Naive thymus-derived CD8-positive, alpha-beta T cell (primary cell): ENCODE measurements at regions not wholly inside any gene's neighbourhood (a gene's known extent, or its start where the extent isn't known, plus 50 kb on each side); places are given as distances from the start of the nearest gene placed in this dataset.

Experiments used
- ATAC-seq, 2 donors: fragments of 150-1000 bp; cut with Tn5 transposase in 1 of 2; sonication (Bioruptor Pico), chemical (Tn5 transposase) in 1 of 2; 1 replicate in 1 of 2; 2 replicates in 1 of 2; pipeline ENCODE4 v1.10.0; 2021; ENCODE audit warnings: mild to moderate bottlenecking in 2 of 2, moderate library complexity in 2 of 2
- POLR2A ChIA-PET: fragments of 350-600 bp; sonication (Branson Sonifier 250); formaldehyde crosslinking; loops from one replicate; lab custom pipeline; 2021; ENCODE audit warnings: antibody characterized with exemption; lab: Charles Lee
- DNase-seq, 10 donors: peaks; one replicate each; pipeline versions ENCODE4 v3.0.0 to v3.0.0-alpha.2; 2020 to 2022
- H3K27ac Mint-ChIP-seq, 10 donors: one replicate each; pipeline ENCODE4 v1.8.0; 2020 to 2022; ENCODE audit warnings: mild to moderate bottlenecking in 10 of 10, mixed read lengths in 10 of 10, moderate library complexity in 4 of 10, inconsistent platforms in 1 of 10
- H3K27me3 Mint-ChIP-seq, 5 donors: one replicate each; pipeline ENCODE4 v1.8.0; 2021 to 2022; ENCODE audit warnings: mixed read lengths in 5 of 5
- H3K36me3 Mint-ChIP-seq, 3 donors: one replicate each; pipeline ENCODE4 v1.8.0; 2020 to 2022; ENCODE audit warnings: mixed read lengths in 3 of 3, mild to moderate bottlenecking in 2 of 3, inconsistent platforms in 1 of 3
- H3K4me1 Mint-ChIP-seq, 4 donors: one replicate each; pipeline ENCODE4 v1.8.0; 2021 to 2022; ENCODE audit warnings: mixed read lengths in 4 of 4
- H3K4me3 Mint-ChIP-seq, 10 donors: one replicate each; pipeline ENCODE4 v1.8.0; 2020 to 2022; ENCODE audit warnings: mild to moderate bottlenecking in 10 of 10, mixed read lengths in 10 of 10, moderate library complexity in 6 of 10, inconsistent platforms in 1 of 10
- H3K9me3 Mint-ChIP-seq, 9 donors: one replicate each; pipeline ENCODE4 v1.8.0; 2020 to 2022; ENCODE audit warnings: mixed read lengths in 9 of 9, mild to moderate bottlenecking in 3 of 9, inconsistent platforms in 1 of 9, moderate library complexity in 1 of 9

GRCh38 chr6:25025919-25026301 lies 90.2 kb upstream of the RIPOR2 start:
- DNase-seq: no peak
- no peaks in the 10 kb centered on the region for H3K9me3 Mint-ChIP-seq
- peak overlapping the region in 7 of 10 donors; percentile 19 to 60 (median 29) for H3K27ac Mint-ChIP-seq
- ATAC-seq: no peak
- H3K27me3 Mint-ChIP-seq: no peaks in the 10 kb centered on the region
- peak overlapping the region in 2 of 10 donors; percentile 19 to 20 for H3K4me3 Mint-ChIP-seq
- H3K36me3 Mint-ChIP-seq: no peaks in the 10 kb centered on the region
- H3K4me1 Mint-ChIP-seq: peaks cover 11 to 39% (median 31%) of the 10 kb centered on the region in 4 donors
- POLR2A ChIA-PET: interaction anchor here (0.7 to 4.0 kb wide), 7 partner anchors 10 to 215 kb away, joined by 3 to 19 read pairs (median 3); no protein-coding TSS in a partner anchor

GRCh38 chr6:25026723-25027122 lies 91.0 kb upstream of the RIPOR2 start:
- no peaks in the 10 kb centered on the region for H3K36me3 Mint-ChIP-seq
- H3K4me3 Mint-ChIP-seq: peak overlapping the region in 2 of 10 donors; percentile 34 to 75
- no peaks in the 10 kb centered on the region for H3K9me3 Mint-ChIP-seq
- H3K27me3 Mint-ChIP-seq: no peaks in the 10 kb centered on the region
- ATAC-seq: no peak
- H3K27ac Mint-ChIP-seq: peak overlapping the region in 4 of 10 donors; percentile 25 to 43 (median 33)
- POLR2A ChIA-PET: interaction anchor here (0.6 to 4.0 kb wide), 12 partner anchors 9 to 308 kb away, joined by 3 to 19 read pairs (median 6); partner anchors contain the start of gene C6orf62
- H3K4me1 Mint-ChIP-seq: peaks cover 11 to 39% (median 31%) of the 10 kb centered on the region in 4 donors
- no peak for DNase-seq

GRCh38 chr6:25027221-25027916 lies 91.6 kb upstream of the RIPOR2 start:
- peak; percentile 48 to 81 (median 61) for DNase-seq
- POLR2A ChIA-PET: interaction anchor here (0.5 to 4.0 kb wide), 15 partner anchors 8 to 309 kb away, joined by 3 to 19 read pairs (median 6); partner anchors contain the start of gene C6orf62
- no peaks in the 10 kb centered on the region for H3K9me3 Mint-ChIP-seq
- ATAC-seq: peak; percentile 96
- peak overlapping the region; percentile 69 to 86 (median 76) for H3K4me3 Mint-ChIP-seq
- H3K27ac Mint-ChIP-seq: peak overlapping the region; percentile 24 to 90 (median 81)
- no peaks in the 10 kb centered on the region for H3K27me3 Mint-ChIP-seq
- H3K36me3 Mint-ChIP-seq: no peaks in the 10 kb centered on the region
- H3K4me1 Mint-ChIP-seq: peaks cover 11 to 39% (median 31%) of the 10 kb centered on the region in 4 donors

- DNase-seq (no peak), ATAC-seq (no peak)
- Mint-ChIP-seq H3K9me3 (no peaks in the 10 kb centered on the region), H3K36me3 (no peaks in the 10 kb centered on the region), H3K27ac (peak overlapping the region in 3 of 10 donors; percentile 40 to 89 (median 81)), H3K4me1 (peaks cover 11 to 40% (median 32%) of the 10 kb centered on the region in 4 donors), H3K4me3 (no peak overlapping the region), H3K27me3 (no peaks in the 10 kb centered on the region)
- POLR2A ChIA-PET: interaction anchor here (1.6 to 4.0 kb wide), 6 partner anchors 7 to 42 kb away, joined by 6 to 19 read pairs (median 7); no protein-coding TSS in a partner anchor
Observed at GRCh38 chr6:25028328-25028727, 92.6 kb upstream of the RIPOR2 start.

- H3K4me1 Mint-ChIP-seq: peaks cover 18 to 44% (median 41%) of the 10 kb centered on the region in 4 donors
- no peak for ATAC-seq
- no peak for DNase-seq
- POLR2A ChIA-PET: interaction anchor here (0.7 kb wide), 1 partner anchor 121 kb away, joined by 3 read pairs; no protein-coding TSS in a partner anchor
- no peaks in the 10 kb centered on the region for H3K9me3 Mint-ChIP-seq
- H3K27ac Mint-ChIP-seq: peak overlapping the region in 2 of 10 donors; percentile 25 to 41
- no peaks in the 10 kb centered on the region for H3K27me3 Mint-ChIP-seq
- peak overlapping the region in 1 of 10 donors; percentile 7 for H3K4me3 Mint-ChIP-seq
- H3K36me3 Mint-ChIP-seq: no peaks in the 10 kb centered on the region
Observed at GRCh38 chr6:25032934-25033333, 97.2 kb upstream of the RIPOR2 start.

- Mint-ChIP-seq H3K4me1 (peaks cover 20 to 56% (median 54%) of the 10 kb centered on the region in 4 donors), H3K27me3 (no peaks in the 10 kb centered on the region), H3K27ac (peak overlapping the region; percentile 50 to 90 (median 81)), H3K36me3 (no peaks in the 10 kb centered on the region), H3K9me3 (no peaks in the 10 kb centered on the region), H3K4me3 (peak overlapping the region; percentile 65 to 89 (median 80))
- POLR2A ChIA-PET: interaction anchor here (0.7 to 3.5 kb wide), 3 partner anchors 8 to 104 kb away, joined by 3 to 19 read pairs (median 3); no protein-coding TSS in a partner anchor
- ATAC-seq (peak; percentile 27 to 28), DNase-seq (no peak)
Observed at GRCh38 chr6:25034431-25034921, 98.7 kb upstream of the RIPOR2 start.

GRCh38 chr6:25035174-25035511 lies 99.4 kb upstream of the RIPOR2 start:
- POLR2A ChIA-PET: interaction anchor here (0.7 to 3.5 kb wide), 6 partner anchors 9 to 178 kb away, joined by 3 to 19 read pairs (median 4); no protein-coding TSS in a partner anchor
- ATAC-seq (peak; percentile 11 to 13), DNase-seq (no peak)
- H3K27ac Mint-ChIP-seq: peak overlapping the region; percentile 70 to 92 (median 81)
- H3K4me1 Mint-ChIP-seq: peaks cover 20 to 58% (median 57%) of the 10 kb centered on the region in 4 donors
- no peaks in the 10 kb centered on the region for H3K36me3 Mint-ChIP-seq
- H3K27me3 Mint-ChIP-seq: no peaks in the 10 kb centered on the region
- H3K4me3 Mint-ChIP-seq: peak overlapping the region; percentile 65 to 89 (median 80)
- no peaks in the 10 kb centered on the region for H3K9me3 Mint-ChIP-seq

GRCh38 chr6:25035512-25036435 lies 100.0 kb upstream of the RIPOR2 start:
- Mint-ChIP-seq H3K4me3 (peak overlapping the region; percentile 65 to 89 (median 80)), H3K27me3 (no peaks in the 10 kb centered on the region), H3K27ac (peak overlapping the region; percentile 72 to 92 (median 82)), H3K9me3 (no peaks in the 10 kb centered on the region), H3K4me1 (peaks cover 21 to 64% (median 62%) of the 10 kb centered on the region in 4 donors), H3K36me3 (no peaks in the 10 kb centered on the region)
- POLR2A ChIA-PET: interaction anchor here (0.7 to 3.5 kb wide), 6 partner anchors 9 to 179 kb away, joined by 3 to 19 read pairs (median 4); no protein-coding TSS in a partner anchor
- DNase-seq: no peak
- ATAC-seq: peak; percentile 56 to 57

- Mint-ChIP-seq H3K27ac (peak overlapping the region in 6 of 10 donors; percentile 60 to 87 (median 76)), H3K27me3 (no peaks in the 10 kb centered on the region), H3K4me1 (peaks cover 27 to 71% (median 69%) of the 10 kb centered on the region in 4 donors), H3K9me3 (no peaks in the 10 kb centered on the region), H3K36me3 (no peaks in the 10 kb centered on the region), H3K4me3 (peak overlapping the region in 8 of 10 donors; percentile 65 to 89 (median 80))
- POLR2A ChIA-PET: interaction anchor here (0.6 to 3.5 kb wide), 6 partner anchors 10 to 420 kb away, joined by 3 to 19 read pairs (median 3); no protein-coding TSS in a partner anchor
- ATAC-seq (no peak), DNase-seq (no peak)
Observed at GRCh38 chr6:25036461-25036860, 100.7 kb upstream of the RIPOR2 start.

GRCh38 chr6:25038300-25038699 lies 102.5 kb upstream of the RIPOR2 start:
- POLR2A ChIA-PET: interaction anchor here (1.1 to 2.2 kb wide), 4 partner anchors 9 to 372 kb away, joined by 3 to 7 read pairs (median 3); no protein-coding TSS in a partner anchor
- Mint-ChIP-seq H3K9me3 (no peaks in the 10 kb centered on the region), H3K4me3 (peak overlapping the region in 3 of 10 donors; percentile 58 to 89 (median 74)), H3K4me1 (peaks cover 42 to 88% (median 85%) of the 10 kb centered on the region in 4 donors), H3K27ac (peak overlapping the region in 6 of 10 donors; percentile 9 to 92 (median 56)), H3K27me3 (no peaks in the 10 kb centered on the region), H3K36me3 (no peaks in the 10 kb centered on the region)
- no peak for DNase-seq
- ATAC-seq: no peak

GRCh38 chr6:25038999-25039398 lies 103.2 kb upstream of the RIPOR2 start:
- Mint-ChIP-seq H3K36me3 (no peaks in the 10 kb centered on the region), H3K27me3 (no peaks in the 10 kb centered on the region), H3K27ac (peak overlapping the region in 8 of 10 donors; percentile 11 to 92 (median 56)), H3K4me3 (peak overlapping the region; percentile 38 to 89 (median 62)), H3K9me3 (no peaks in the 10 kb centered on the region), H3K4me1 (peaks cover 42 to 91% (median 88%) of the 10 kb centered on the region in 4 donors)
- no peak for DNase-seq
- no peak for ATAC-seq
- POLR2A ChIA-PET: interaction anchor here (1.1 to 2.2 kb wide), 6 partner anchors 9 to 373 kb away, joined by 3 to 7 read pairs (median 3); no protein-coding TSS in a partner anchor
